ENCODE measurements at regions not wholly inside any gene's neighbourhood (a gene's known extent, or its start where the extent isn't known, plus 50 kb on each side); places are given as distances from the start of the nearest gene placed in this dataset.

GRCh38 chr2:5538772-5539171 lies 153.4 kb upstream of the SOX11 start:
- DNase-seq, result no peak
- no peak overlapping the region for H3K4me3 ChIP-seq (ENCODE audit: insufficient read depth, low read depth, low read length)
- no peaks in the 10 kb centered on the region for H3K36me3 ChIP-seq (replicated peaks; ENCODE audit: control insufficient read depth, insufficient read depth, low read length)
- H3K27me3 ChIP-seq (ENCODE audit: control insufficient read depth, insufficient read depth, low read length), result no peaks in the 10 kb centered on the region

DNA sequence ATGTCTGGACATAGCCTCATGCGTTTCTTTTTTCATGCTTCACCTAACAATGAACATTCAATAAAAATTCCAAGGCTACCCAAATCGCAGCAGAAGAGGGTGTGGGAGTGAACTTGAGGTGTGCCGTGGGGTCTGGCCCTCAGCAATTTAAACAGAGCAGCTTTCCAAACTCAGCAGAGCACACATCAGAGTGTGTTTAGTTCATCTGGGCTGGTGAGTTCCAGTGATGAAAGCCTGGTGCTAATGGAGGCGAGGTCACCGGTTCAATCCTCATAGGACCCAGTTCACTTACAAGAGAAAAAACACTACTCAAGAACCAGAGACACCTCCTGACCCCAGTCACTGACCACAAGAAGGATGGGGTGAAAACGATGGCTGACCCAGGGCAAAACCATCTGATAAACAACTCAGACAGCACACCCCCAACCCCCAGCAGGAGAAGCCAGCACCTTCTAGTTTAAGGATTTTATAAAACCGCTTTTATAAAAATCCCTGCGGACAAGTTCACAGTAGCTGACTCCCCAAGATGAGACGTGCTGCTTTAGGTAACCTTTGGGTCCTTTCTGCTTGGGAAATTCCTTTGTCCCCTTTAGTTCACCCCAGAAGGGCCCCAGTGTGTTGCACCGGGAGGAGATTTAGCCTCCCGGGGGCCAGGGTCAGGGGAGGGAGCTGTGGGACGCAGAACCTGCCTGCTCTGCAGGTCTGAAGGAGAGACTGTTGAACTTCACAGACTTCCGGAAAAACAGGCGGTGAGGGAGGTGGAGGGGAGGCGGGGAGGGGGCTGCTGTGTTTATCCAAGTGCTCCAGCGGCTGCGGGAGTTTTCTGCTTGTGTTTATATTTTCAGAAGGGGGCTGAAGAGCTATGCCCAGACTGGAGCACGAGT lies 152.7 kb upstream of the SOX11 start:
- peak; percentile 24 for DNase-seq
- Histone ChIP-seq H3K36me3 (replicated peaks; ENCODE audit: control insufficient read depth, insufficient read depth, low read length) (no peaks in the 10 kb centered on the region), H3K27me3 (ENCODE audit: control insufficient read depth, insufficient read depth, low read length) (no peaks in the 10 kb centered on the region), H3K4me3 (ENCODE audit: insufficient read depth, low read depth, low read length) (peak overlapping the region; percentile 21; the same call in 1 of the 2 replicates)

- DNase-seq, result no peak
- Histone ChIP-seq H3K36me3 (replicated peaks; ENCODE audit: control insufficient read depth, insufficient read depth, low read length) (no peaks in the 10 kb centered on the region), H3K4me3 (ENCODE audit: insufficient read depth, low read depth, low read length) (no peak overlapping the region), H3K27me3 (ENCODE audit: control insufficient read depth, insufficient read depth, low read length) (no peaks in the 10 kb centered on the region)
These were observed 151.3 kb upstream of the SOX11 start for GRCh38 chr2:5540856-5541255.

DNA sequence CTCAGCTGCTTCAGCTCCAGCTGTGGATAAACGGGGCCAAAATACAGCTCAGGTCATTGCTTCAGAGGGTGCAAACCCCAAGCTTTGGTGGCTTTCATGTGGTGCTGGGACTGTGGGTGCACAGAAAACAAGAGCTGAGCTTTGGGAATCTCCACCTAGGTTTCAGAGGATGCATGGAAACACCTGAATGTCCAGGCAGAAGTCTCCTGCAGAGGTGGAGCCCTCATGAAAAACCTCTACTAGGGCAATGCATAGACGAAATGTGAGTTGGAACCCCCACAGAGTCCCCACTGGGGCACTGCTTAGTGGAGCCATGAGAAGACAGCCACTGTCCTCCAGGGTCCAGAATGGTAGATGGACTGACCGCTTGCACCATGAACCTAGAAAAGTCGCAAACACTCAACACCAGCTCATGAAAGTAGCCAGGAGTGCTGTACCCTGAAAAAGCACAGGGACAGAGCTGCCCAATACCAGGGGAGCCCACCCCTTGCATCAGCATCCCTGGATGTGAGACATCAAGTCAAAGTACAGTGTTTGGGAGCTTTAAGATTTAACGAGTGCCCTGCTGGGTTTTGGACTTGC lies 147.9 kb upstream of the SOX11 start:
- no peak overlapping the region for H3K4me3 ChIP-seq (ENCODE audit: insufficient read depth, low read depth, low read length)
- DNase-seq, result no peak
- no peaks in the 10 kb centered on the region for H3K27me3 ChIP-seq (ENCODE audit: control insufficient read depth, insufficient read depth, low read length)

GRCh38 chr2:5546181-5546580 lies 146.0 kb upstream of the SOX11 start:
- Histone ChIP-seq H3K4me3 (ENCODE audit: insufficient read depth, low read depth, low read length) (no peak overlapping the region), H3K36me3 (replicated peaks; ENCODE audit: control insufficient read depth, insufficient read depth, low read length) (no peaks in the 10 kb centered on the region), H3K27me3 (ENCODE audit: control insufficient read depth, insufficient read depth, low read length) (no peaks in the 10 kb centered on the region)
- DNase-seq, result no peak

More for the DNA sequence above, 147.9 kb upstream of the SOX11 start:
- H3K36me3 ChIP-seq (replicated peaks; ENCODE audit: control insufficient read depth, insufficient read depth, low read length), result no peaks in the 10 kb centered on the region

GRCh38 chr2:5548991-5549715 lies 143.0 kb upstream of the SOX11 start:
- Histone ChIP-seq H3K36me3 (replicated peaks; ENCODE audit: control insufficient read depth, insufficient read depth, low read length) (no peaks in the 10 kb centered on the region), H3K27me3 (ENCODE audit: control insufficient read depth, insufficient read depth, low read length) (no peaks in the 10 kb centered on the region), H3K4me3 (ENCODE audit: insufficient read depth, low read depth, low read length) (no peak overlapping the region)
- no peak for DNase-seq

- DNase-seq, result no peak
- no peak overlapping the region for H3K4me3 ChIP-seq (ENCODE audit: insufficient read depth, low read depth, low read length)
- no peaks in the 10 kb centered on the region for H3K27me3 ChIP-seq (ENCODE audit: control insufficient read depth, insufficient read depth, low read length)
- no peaks in the 10 kb centered on the region for H3K36me3 ChIP-seq (replicated peaks; ENCODE audit: control insufficient read depth, insufficient read depth, low read length)
These were observed 142.4 kb upstream of the SOX11 start for GRCh38 chr2:5549771-5550170.

DNA sequence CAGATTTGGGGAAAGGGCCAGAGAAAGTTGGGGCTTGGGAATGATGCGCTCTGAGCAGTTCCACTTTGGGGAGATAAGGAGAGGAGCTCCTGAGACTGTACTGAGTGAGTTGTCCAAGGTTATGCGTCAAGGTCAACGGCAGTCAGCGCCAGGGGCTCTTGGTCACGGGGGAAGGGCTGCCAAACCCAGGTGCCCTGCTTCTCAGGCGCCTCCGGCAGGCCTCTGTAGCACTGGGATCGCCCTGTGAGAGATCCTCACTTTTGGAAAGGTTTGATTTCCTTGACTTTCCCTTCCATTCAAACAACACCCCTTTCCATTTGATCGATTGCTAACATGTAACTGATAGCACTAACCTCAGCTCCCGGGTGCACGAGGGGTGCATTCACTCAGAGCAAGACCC lies 136.5 kb upstream of the SOX11 start:
- no peaks in the 10 kb centered on the region for H3K27me3 ChIP-seq (ENCODE audit: control insufficient read depth, insufficient read depth, low read length)
- DNase-seq, result no peak
- H3K4me3 ChIP-seq (ENCODE audit: insufficient read depth, low read depth, low read length), result no peak overlapping the region
- no peaks in the 10 kb centered on the region for H3K36me3 ChIP-seq (replicated peaks; ENCODE audit: control insufficient read depth, insufficient read depth, low read length)

DNA sequence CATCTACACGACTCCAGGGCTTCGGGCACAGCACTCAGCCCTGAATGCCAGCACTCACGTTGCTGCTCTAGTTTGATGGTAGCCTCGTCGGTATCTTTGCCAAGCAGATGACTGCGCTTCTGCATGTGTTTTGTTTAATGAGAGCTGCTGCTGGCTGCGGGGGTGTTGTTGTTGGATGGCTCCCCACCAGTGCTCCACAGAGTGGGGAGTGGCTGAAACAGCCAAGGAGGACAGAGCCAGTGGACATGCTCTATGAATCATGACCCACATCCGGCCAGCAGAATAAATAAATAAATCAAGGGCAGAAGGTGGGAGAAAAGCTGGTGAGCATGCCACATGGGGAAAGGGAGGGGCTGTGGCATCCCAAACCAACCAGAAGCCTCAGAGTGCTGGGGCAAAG lies 131.2 kb upstream of the SOX11 start:
- H3K4me3 ChIP-seq (ENCODE audit: insufficient read depth, low read depth, low read length), result no peak overlapping the region
- H3K36me3 ChIP-seq (replicated peaks; ENCODE audit: control insufficient read depth, insufficient read depth, low read length), result no peaks in the 10 kb centered on the region
- no peak for DNase-seq
- H3K27me3 ChIP-seq (ENCODE audit: control insufficient read depth, insufficient read depth, low read length), result no peaks in the 10 kb centered on the region

GRCh38 chr2:5562426-5562825 lies 129.8 kb upstream of the SOX11 start:
- DNase-seq, result peak; percentile 47
- Histone ChIP-seq H3K36me3 (replicated peaks; ENCODE audit: control insufficient read depth, insufficient read depth, low read length) (no peaks in the 10 kb centered on the region), H3K4me3 (ENCODE audit: insufficient read depth, low read depth, low read length) (no peak overlapping the region), H3K27me3 (ENCODE audit: control insufficient read depth, insufficient read depth, low read length) (no peaks in the 10 kb centered on the region)

- Histone ChIP-seq H3K27me3 (ENCODE audit: control insufficient read depth, insufficient read depth, low read length) (no peaks in the 10 kb centered on the region), H3K4me3 (ENCODE audit: insufficient read depth, low read depth, low read length) (no peak overlapping the region), H3K36me3 (replicated peaks; ENCODE audit: control insufficient read depth, insufficient read depth, low read length) (no peaks in the 10 kb centered on the region)
- no peak for DNase-seq
These were observed 129.3 kb upstream of the SOX11 start for GRCh38 chr2:5562865-5563264.

DNA sequence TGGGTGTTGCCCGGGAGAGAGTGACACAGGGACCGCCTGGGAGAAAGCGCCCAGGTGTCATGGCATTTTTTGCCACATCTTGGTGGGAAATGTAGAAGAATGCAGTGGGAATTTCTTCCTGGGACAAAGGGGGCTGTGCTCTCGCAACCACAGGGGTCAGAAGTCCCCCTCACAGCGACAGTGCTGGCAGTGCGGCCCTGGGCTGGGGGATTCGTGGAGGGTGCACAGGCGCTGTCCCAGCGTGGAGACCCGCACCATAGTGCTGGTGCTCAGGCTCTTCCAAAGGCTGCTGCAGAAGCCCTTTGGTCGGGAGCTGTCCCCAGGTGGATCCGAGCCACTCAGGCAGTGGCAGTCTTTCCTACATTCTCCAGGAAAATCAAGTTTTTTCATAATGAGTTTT lies 128.8 kb upstream of the SOX11 start:
- Histone ChIP-seq H3K27me3 (ENCODE audit: control insufficient read depth, insufficient read depth, low read length) (no peaks in the 10 kb centered on the region), H3K36me3 (replicated peaks; ENCODE audit: control insufficient read depth, insufficient read depth, low read length) (no peaks in the 10 kb centered on the region), H3K4me3 (ENCODE audit: insufficient read depth, low read depth, low read length) (no peak overlapping the region)
- DNase-seq, result peak; percentile 32

GRCh38 chr2:5569256-5569655 lies 122.9 kb upstream of the SOX11 start:
- H3K36me3 ChIP-seq (replicated peaks; ENCODE audit: control insufficient read depth, insufficient read depth, low read length), result no peaks in the 10 kb centered on the region
- no peaks in the 10 kb centered on the region for H3K27me3 ChIP-seq (ENCODE audit: control insufficient read depth, insufficient read depth, low read length)
- H3K4me3 ChIP-seq (ENCODE audit: insufficient read depth, low read depth, low read length), result no peak overlapping the region
- no peak for DNase-seq

DNA sequence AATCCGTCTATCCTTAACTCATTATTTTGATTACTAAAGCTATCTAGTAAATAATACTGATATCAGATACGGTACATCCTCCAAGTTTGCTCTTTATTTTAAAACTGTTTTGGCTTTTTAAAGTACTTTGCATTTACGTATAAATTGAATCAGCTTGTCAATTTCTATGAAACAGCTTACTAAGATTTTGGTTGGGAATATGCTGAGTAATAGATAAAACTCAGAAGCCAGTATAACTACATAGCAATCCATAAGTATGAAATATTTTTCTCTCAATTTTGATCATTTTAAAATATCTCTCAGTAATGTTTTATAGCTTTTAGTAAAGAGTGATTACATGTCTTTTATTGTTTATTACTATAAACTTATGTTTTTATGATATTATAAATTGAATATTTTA lies 116.2 kb upstream of the SOX11 start:
- Histone ChIP-seq H3K4me3 (ENCODE audit: insufficient read depth, low read depth, low read length) (no peak overlapping the region), H3K36me3 (replicated peaks; ENCODE audit: control insufficient read depth, insufficient read depth, low read length) (no peaks in the 10 kb centered on the region), H3K27me3 (ENCODE audit: control insufficient read depth, insufficient read depth, low read length) (no peaks in the 10 kb centered on the region)
- DNase-seq, result no peak

DNA sequence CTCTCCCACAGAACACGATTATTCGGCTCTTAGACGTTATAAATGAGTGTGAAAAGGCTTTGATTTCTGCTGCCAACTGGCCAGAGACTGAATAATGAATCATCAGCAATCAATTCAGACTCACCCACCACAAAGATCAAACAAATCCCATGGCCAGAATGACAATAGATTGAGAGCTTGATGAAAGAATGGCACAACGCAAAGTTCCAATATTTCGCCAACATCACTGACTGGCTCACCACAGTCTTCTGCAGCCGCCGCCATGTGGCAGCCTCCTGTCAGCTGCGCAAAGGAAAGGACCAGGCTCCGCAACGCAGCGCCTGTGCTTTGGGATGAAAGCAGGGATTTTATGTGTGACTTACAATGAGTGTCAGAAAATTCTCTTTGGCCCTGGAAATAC lies 104.4 kb upstream of the SOX11 start:
- Histone ChIP-seq H3K4me3 (ENCODE audit: insufficient read depth, low read depth, low read length) (no peak overlapping the region), H3K27me3 (ENCODE audit: control insufficient read depth, insufficient read depth, low read length) (no peaks in the 10 kb centered on the region), H3K36me3 (replicated peaks; ENCODE audit: control insufficient read depth, insufficient read depth, low read length) (no peaks in the 10 kb centered on the region)
- DNase-seq, result no peak
